Lower leg skin (tissue), 3 donors: ENCODE measurements at regions not wholly inside any gene's neighbourhood (a gene's known extent, or its start where the extent isn't known, plus 50 kb on each side); places are given as distances from the start of the nearest gene placed in this dataset.

Experiments used
- POLR2A ChIP-seq, 2 donors: fragments of 450-650 bp; IDR thresholded peaks; one replicate each; pipeline ENCODE4 v1.6.1; 2016 to 2017; ENCODE audit warnings: antibody characterized with exemption in 2 of 2, mild to moderate bottlenecking in 1 of 2, moderate library complexity in 1 of 2
- TF ChIP-seq, protein P1 (sequence below), 3 donors: fragments of 450-650 bp; IDR thresholded peaks; one replicate each; pipeline ENCODE4 v1.5.1; 2016; ENCODE audit warnings: antibody characterized with exemption in 3 of 3, mild to moderate bottlenecking in 3 of 3, moderate library complexity in 2 of 3

DNA sequence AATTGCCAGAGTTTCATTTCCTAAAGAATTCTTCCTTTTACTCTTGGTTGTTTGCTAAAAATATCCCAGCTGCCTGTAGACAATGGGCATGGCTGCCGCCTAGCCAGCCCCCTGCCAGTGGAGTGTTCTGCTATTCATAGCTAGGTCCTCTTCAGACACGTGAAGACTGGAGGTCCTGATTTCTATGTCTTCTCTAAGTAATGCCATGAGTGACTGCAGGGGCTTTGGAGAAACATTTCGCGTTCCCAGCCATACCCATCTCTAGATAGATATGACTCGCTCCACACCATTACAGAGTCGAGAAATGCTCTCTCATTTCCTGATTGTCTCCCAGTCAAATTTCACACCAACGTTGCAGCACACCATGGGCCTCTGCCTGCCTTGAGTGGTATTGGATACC, 99.5 kb upstream of the BACE2 start:
- TF ChIP-seq, protein P1, sequence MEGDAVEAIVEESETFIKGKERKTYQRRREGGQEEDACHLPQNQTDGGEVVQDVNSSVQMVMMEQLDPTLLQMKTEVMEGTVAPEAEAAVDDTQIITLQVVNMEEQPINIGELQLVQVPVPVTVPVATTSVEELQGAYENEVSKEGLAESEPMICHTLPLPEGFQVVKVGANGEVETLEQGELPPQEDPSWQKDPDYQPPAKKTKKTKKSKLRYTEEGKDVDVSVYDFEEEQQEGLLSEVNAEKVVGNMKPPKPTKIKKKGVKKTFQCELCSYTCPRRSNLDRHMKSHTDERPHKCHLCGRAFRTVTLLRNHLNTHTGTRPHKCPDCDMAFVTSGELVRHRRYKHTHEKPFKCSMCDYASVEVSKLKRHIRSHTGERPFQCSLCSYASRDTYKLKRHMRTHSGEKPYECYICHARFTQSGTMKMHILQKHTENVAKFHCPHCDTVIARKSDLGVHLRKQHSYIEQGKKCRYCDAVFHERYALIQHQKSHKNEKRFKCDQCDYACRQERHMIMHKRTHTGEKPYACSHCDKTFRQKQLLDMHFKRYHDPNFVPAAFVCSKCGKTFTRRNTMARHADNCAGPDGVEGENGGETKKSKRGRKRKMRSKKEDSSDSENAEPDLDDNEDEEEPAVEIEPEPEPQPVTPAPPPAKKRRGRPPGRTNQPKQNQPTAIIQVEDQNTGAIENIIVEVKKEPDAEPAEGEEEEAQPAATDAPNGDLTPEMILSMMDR (IDR thresholded peaks at IDR 0.05) = no peak
- TF ChIP-seq POLR2A (IDR thresholded peaks at IDR 0.05) = no peak
